Loucy (cell line): ENCODE measurements at regions not wholly inside any gene's neighbourhood (a gene's known extent, or its start where the extent isn't known, plus 50 kb on each side); places are given as distances from the start of the nearest gene placed in this dataset.
"Not testable (repeated sequence)": the region's sequence is repeated elsewhere in the genome, so short reads cannot be mapped to it uniquely, and the experiment has no call there.

Source experiments
- H2AFZ ChIP-seq: fragments of 200-600 bp; sonication (generic); 2 replicates; pipeline ENCODE4 v1.6.0; 2016; ENCODE audit warnings: antibody characterized with exemption, mild to moderate bottlenecking, low read length, moderate library complexity
- H3F3A ChIP-seq: fragments of 200-600 bp; 2 replicates; pipeline ENCODE4 v1.6.0; 2016; ENCODE audit warnings: antibody characterized with exemption, low read depth, mild to moderate bottlenecking
- H3K27me3 ChIP-seq: fragments of 200-600 bp; sonication (generic); 2 replicates; pipeline ENCODE4 v1.6.1; 2014; ENCODE audit warnings: low read length, mild to moderate bottlenecking; ENCODE audit not compliant: insufficient read depth, poor library complexity, severe bottlenecking
- H3K36me3 ChIP-seq: fragments of 200-600 bp; sonication (generic); 2 replicates; pipeline ENCODE4 v1.6.1; 2016; ENCODE audit warnings: low read length; ENCODE audit not compliant: insufficient read depth
- H3K4me1 ChIP-seq: fragments of 200-600 bp; sonication (generic); 2 replicates; pipeline ENCODE4 v1.5.1; 2014; ENCODE audit warnings: low read length, mild to moderate bottlenecking; ENCODE audit not compliant: insufficient read depth, poor library complexity, severe bottlenecking
- H3K4me2 ChIP-seq: fragments of 200-600 bp; sonication (generic); 2 replicates; pipeline ENCODE4 v1.6.0; 2014; ENCODE audit warnings: antibody characterized with exemption, low read length, low read depth, mild to moderate bottlenecking; ENCODE audit not compliant: poor library complexity, severe bottlenecking
- H3K4me3 ChIP-seq: fragments of 200-600 bp; sonication (generic); 2 replicates; pipeline ENCODE4 v1.5.1; 2014; ENCODE audit warnings: low read length, mild to moderate bottlenecking, mixed read lengths; ENCODE audit not compliant: poor library complexity, severe bottlenecking
- H3K79me2 ChIP-seq: fragments of 200-600 bp; sonication (generic); 2 replicates; pipeline ENCODE4 v1.6.1; 2014; ENCODE audit warnings: low read length; ENCODE audit not compliant: insufficient read depth
- H3K9ac ChIP-seq: fragments of 200-600 bp; sonication (generic); 2 replicates; pipeline ENCODE4 v1.6.0; 2014; ENCODE audit warnings: mild to moderate bottlenecking, low read depth, low read length, moderate library complexity; ENCODE audit not compliant: poor library complexity, severe bottlenecking
- H3K9me2 ChIP-seq: fragments of 200-600 bp; sonication (generic); replicated peaks from 2 replicates; pipeline ENCODE4 v1.6.1; 2016; ENCODE audit warnings: low read depth, low read length, mixed read lengths
- H3K9me3 ChIP-seq: fragments of 200-600 bp; sonication (generic); 2 replicates; pipeline ENCODE4 v1.6.1; 2014; ENCODE audit warnings: mild to moderate bottlenecking, antibody characterized with exemption, low read length, low read depth; ENCODE audit not compliant: insufficient read depth
- H4K20me1 ChIP-seq: fragments of 200-600 bp; sonication (generic); 2 replicates; pipeline ENCODE4 v1.6.0; 2014; ENCODE audit warnings: antibody characterized with exemption, low read length, mild to moderate bottlenecking; ENCODE audit not compliant: insufficient read depth, poor library complexity, severe bottlenecking
- EZH2phosphoT487 ChIP-seq: fragments of 200-600 bp; IDR thresholded peaks from 2 replicates; pipeline ENCODE4 v1.6.1; 2018; ENCODE audit warnings: antibody characterized with exemption, mild to moderate bottlenecking, moderate library complexity, borderline replicate concordance
- TF ChIP-seq, protein P1 (sequence below): fragments of 200-600 bp; sonication (generic); conservative IDR thresholded peaks from 2 replicates; pipeline ENCODE4 v1.5.1; 2014; ENCODE audit warnings: mild to moderate bottlenecking, antibody characterized with exemption, low read length

DNA sequence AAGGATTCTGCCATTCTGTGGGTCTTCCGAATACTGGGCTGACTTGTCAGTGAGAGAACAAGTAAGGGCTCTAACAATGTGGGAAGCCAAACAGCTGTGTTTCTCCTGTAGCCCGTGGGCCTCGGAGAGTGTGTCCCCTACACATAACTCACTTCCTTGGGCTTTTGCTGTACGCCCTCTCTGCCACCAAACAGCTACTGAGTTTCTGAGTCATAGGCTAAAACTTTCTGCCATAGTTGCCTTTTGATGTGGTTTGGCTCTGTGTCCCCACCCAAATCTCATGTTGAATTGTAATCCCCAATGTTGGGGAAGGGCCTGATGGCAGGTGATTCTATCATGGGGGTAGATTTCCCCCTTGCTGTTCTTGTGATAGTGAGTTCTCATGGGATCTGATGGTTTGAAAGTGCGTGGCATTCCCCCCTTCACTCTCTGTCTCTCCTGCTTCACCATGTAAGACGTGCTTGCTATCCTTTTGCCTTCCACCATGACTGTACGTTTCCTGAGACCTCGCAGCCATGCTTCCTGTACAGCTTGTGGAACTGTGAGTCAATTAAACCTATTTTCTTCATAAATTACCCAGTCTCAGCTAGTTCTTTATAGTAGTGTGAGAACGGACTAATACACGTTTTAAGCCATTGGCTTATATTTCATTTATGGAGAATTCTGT, 194.8 kb upstream of the HMCN1 start:
- no peak overlapping the region for H2AFZ ChIP-seq
- H3K27me3 ChIP-seq: no peaks in the 10 kb centered on the region
- no peaks in the 10 kb centered on the region for H3K79me2 ChIP-seq
- no peak overlapping the region for H3K9ac ChIP-seq
- H4K20me1 ChIP-seq: no peaks in the 10 kb centered on the region
- H3K9me2 ChIP-seq: no peaks in the 10 kb centered on the region
- TF ChIP-seq, protein P1, sequence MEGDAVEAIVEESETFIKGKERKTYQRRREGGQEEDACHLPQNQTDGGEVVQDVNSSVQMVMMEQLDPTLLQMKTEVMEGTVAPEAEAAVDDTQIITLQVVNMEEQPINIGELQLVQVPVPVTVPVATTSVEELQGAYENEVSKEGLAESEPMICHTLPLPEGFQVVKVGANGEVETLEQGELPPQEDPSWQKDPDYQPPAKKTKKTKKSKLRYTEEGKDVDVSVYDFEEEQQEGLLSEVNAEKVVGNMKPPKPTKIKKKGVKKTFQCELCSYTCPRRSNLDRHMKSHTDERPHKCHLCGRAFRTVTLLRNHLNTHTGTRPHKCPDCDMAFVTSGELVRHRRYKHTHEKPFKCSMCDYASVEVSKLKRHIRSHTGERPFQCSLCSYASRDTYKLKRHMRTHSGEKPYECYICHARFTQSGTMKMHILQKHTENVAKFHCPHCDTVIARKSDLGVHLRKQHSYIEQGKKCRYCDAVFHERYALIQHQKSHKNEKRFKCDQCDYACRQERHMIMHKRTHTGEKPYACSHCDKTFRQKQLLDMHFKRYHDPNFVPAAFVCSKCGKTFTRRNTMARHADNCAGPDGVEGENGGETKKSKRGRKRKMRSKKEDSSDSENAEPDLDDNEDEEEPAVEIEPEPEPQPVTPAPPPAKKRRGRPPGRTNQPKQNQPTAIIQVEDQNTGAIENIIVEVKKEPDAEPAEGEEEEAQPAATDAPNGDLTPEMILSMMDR: no peak
- no peak for TF ChIP-seq EZH2phosphoT487
- no peaks in the 10 kb centered on the region for H3K9me3 ChIP-seq
- no peaks in the 10 kb centered on the region for H3F3A ChIP-seq
- H3K4me2 ChIP-seq: no peak overlapping the region
- H3K4me1 ChIP-seq: peaks cover 11% of the 10 kb centered on the region
- H3K4me3 ChIP-seq: no peak overlapping the region
- H3K36me3 ChIP-seq: no peaks in the 10 kb centered on the region

DNA sequence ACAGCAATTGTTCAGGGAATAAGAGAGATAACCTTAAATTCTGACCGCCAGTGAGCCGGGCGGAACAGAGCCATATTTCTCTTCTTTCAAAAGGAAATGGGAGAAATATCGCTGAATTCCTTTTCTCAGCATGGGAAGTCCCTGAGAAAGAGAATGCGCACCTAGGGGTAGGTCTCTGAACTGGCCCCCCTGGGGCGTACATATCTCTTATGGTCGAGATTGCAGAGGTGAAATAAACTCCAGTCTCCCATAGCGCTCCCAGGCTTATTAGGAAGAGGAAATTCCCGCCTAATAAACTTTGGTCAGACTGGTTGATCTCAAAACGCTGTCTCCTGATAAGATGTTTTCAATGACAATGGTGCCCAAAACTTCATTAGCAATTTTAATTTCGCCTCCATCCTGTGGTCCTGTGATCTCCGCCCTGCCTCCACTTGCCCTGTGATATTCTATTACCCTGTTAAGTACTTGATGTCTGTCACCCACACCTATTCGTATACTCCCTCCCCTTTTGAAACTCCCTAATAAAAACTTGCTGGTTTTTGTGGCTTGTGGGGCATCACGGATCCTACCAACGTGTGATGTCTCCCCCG, 195.8 kb upstream of the HMCN1 start:
- H3K4me1 ChIP-seq: peaks cover 11% of the 10 kb centered on the region
- H3F3A ChIP-seq, H3K27me3 ChIP-seq, H3K4me3 ChIP-seq, H3K79me2 ChIP-seq, H4K20me1 ChIP-seq, H3K9me3 ChIP-seq, H3K4me2 ChIP-seq, H2AFZ ChIP-seq, H3K9me2 ChIP-seq, H3K36me3 ChIP-seq, H3K9ac ChIP-seq: not testable (repeated sequence)

DNA sequence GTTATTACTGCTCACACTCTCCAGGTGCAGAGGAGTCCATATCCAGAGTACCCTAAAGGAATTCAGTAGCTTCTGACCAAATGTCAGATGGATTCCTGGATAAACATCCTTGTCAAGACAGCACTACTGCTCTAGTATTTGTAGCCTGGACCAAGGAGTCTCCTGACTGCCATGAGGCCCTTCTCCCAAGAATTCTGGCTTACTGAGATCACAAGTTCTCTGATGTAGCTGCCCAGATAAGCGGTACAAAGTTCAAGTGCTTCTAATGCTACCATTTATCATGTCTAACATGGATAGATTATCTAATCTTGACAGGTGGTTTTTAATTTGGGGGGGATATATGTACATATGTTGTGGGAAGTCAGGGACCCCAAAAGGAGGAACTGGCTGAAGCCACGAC, 196.6 kb upstream of the HMCN1 start:
- Histone ChIP-seq H3K27me3 (no peaks in the 10 kb centered on the region), H3K9ac (no peak overlapping the region), H3F3A (no peaks in the 10 kb centered on the region), H3K4me3 (no peak overlapping the region), H3K9me3 (no peaks in the 10 kb centered on the region), H3K4me1 (peaks cover 11% of the 10 kb centered on the region), H3K4me2 (no peak overlapping the region), H3K79me2 (no peaks in the 10 kb centered on the region), H3K9me2 (no peaks in the 10 kb centered on the region), H3K36me3 (no peaks in the 10 kb centered on the region), H4K20me1 (no peaks in the 10 kb centered on the region), H2AFZ (no peak overlapping the region)
- TF ChIP-seq EZH2phosphoT487: no peak
- TF ChIP-seq, protein P1: no peak
